ENCODE measurements at regions not wholly inside any gene's neighbourhood (a gene's known extent, or its start where the extent isn't known, plus 50 kb on each side); places are given as distances from the start of the nearest gene placed in this dataset.

GRCh38 chr5:29548262-29548661, 1645.2 kb upstream of the CDH6 start (continued):
- TF ChIP-seq CHD7 (IDR thresholded peaks at IDR 0.05; ENCODE audit: insufficient replicate concordance, low read length) (no peak), KDM4A (IDR thresholded peaks at IDR 0.05; ENCODE audit: low read depth, low read length, severe bottlenecking) (no peak)

Measured in H1 (cell line).